GM23338 (cell line): ENCODE measurements at regions not wholly inside any gene's neighbourhood (a gene's known extent, or its start where the extent isn't known, plus 50 kb on each side); places are given as distances from the start of the nearest gene placed in this dataset.

Source experiments
- JUNB ChIP-seq: IDR thresholded peaks from one replicate; pipeline ENCODE4 v1.6.1; 2016; ENCODE audit warnings: antibody characterized with exemption; ENCODE audit not compliant: unreplicated experiment
- ZNF331 ChIP-seq: fragments of 250-450 bp; sonication (Bioruptor Pico); IDR thresholded peaks from 2 replicates; pipeline ENCODE4 v1.5.0; 2020; ENCODE audit warnings: low read depth, mild to moderate bottlenecking, moderate library complexity
- TF ChIP-seq, protein P1 (sequence below), 2 experiments: fragments of 200-600 bp in 1 of 2; sonication (generic) in 1 of 2; conservative IDR thresholded peaks; 2 replicates each; pipeline versions ENCODE4 v1.5.1 to v1.6.1; 2016 to 2017; ENCODE audit warnings: antibody characterized with exemption in 2 of 2, low read depth in 2 of 2, mild to moderate bottlenecking in 2 of 2, moderate library complexity in 1 of 2

DNA sequence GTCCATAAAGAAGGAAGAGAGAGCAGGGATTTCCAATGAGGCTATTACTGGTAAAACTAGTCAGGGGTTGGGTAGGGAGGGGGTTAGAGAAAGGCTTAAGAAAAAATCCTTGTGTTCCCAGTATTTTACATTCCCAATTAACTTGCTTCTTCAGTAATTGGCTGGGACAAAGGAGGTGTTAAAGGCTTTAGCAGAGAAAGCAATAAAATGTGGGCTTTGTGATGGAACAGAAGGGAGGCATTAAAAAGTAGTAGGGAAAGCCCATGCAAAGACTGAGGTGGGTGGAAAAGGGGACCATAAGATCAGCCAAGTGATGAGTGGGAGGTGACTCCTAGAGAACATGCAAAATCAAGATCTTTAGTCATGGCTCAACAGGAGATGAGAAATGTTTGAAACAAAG, 1467.2 kb downstream of the RPA4 start:
- TF ChIP-seq, protein P1, sequence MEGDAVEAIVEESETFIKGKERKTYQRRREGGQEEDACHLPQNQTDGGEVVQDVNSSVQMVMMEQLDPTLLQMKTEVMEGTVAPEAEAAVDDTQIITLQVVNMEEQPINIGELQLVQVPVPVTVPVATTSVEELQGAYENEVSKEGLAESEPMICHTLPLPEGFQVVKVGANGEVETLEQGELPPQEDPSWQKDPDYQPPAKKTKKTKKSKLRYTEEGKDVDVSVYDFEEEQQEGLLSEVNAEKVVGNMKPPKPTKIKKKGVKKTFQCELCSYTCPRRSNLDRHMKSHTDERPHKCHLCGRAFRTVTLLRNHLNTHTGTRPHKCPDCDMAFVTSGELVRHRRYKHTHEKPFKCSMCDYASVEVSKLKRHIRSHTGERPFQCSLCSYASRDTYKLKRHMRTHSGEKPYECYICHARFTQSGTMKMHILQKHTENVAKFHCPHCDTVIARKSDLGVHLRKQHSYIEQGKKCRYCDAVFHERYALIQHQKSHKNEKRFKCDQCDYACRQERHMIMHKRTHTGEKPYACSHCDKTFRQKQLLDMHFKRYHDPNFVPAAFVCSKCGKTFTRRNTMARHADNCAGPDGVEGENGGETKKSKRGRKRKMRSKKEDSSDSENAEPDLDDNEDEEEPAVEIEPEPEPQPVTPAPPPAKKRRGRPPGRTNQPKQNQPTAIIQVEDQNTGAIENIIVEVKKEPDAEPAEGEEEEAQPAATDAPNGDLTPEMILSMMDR (conservative IDR thresholded peaks at IDR 0.05; ENCODE audit: low read depth in 2 of 2) = no peak
- TF ChIP-seq JUNB (no peak), ZNF331 (CRISPR knock-in tag) (no peak)
